GM23338 (cell line): ENCODE measurements at regions not wholly inside any gene's neighbourhood (a gene's known extent, or its start where the extent isn't known, plus 50 kb on each side); places are given as distances from the start of the nearest gene placed in this dataset.
"Not testable (repeated sequence)": the region's sequence is repeated elsewhere in the genome, so short reads cannot be mapped to it uniquely, and the experiment has no call there.

ENCODE experiments used
- ATAC-seq: fragments of 200-7000 bp; cut with Tn5 transposase; 3 replicates; pipeline ENCODE4 v1.9.1; 2020
- DNase-seq: peaks from one replicate; pipeline ENCODE4 v3.0.0-alpha.2; 2015; ENCODE audit warnings: low spot score
- H2AFZ ChIP-seq: fragments of 200-600 bp; sonication (generic); 2 replicates; pipeline ENCODE4 v1.8.0; 2016; ENCODE audit warnings: antibody characterized with exemption, mild to moderate bottlenecking, moderate library complexity
- H3F3A ChIP-seq: fragments of 200-600 bp; sonication (generic); replicated peaks from 2 replicates; pipeline ENCODE4 v1.8.0; 2017; ENCODE audit warnings: antibody characterized with exemption, mixed run types, low read depth
- H3K27ac ChIP-seq: fragments of 200-600 bp; sonication (generic); 2 replicates; pipeline ENCODE4 v1.6.1; 2016; ENCODE audit warnings: low read depth
- H3K27me3 ChIP-seq: fragments of 200-600 bp; sonication (generic); 2 replicates; pipeline ENCODE4 v1.8.0; 2016; ENCODE audit warnings: mild to moderate bottlenecking, mixed run types, moderate library complexity; ENCODE audit not compliant: insufficient read depth
- H3K36me3 ChIP-seq: fragments of 200-600 bp; sonication (generic); 2 replicates; pipeline ENCODE4 v1.8.0; 2016; ENCODE audit warnings: mild to moderate bottlenecking; ENCODE audit not compliant: insufficient read depth
- H3K4me1 ChIP-seq: fragments of 200-600 bp; sonication (generic); 2 replicates; pipeline ENCODE4 v1.8.0; 2016; ENCODE audit warnings: mild to moderate bottlenecking, moderate library complexity; ENCODE audit not compliant: insufficient read depth
- H3K4me2 ChIP-seq: fragments of 200-600 bp; sonication (generic); 2 replicates; pipeline ENCODE4 v1.7.1; 2017; ENCODE audit warnings: mixed run types
- H3K4me3 ChIP-seq: fragments of 200-600 bp; sonication (generic); 2 replicates; pipeline ENCODE4 v1.6.1; 2016; ENCODE audit warnings: mixed run types
- H3K79me2 ChIP-seq: fragments of 200-600 bp; sonication (generic); replicated peaks from 2 replicates; pipeline ENCODE4 v1.8.0; 2017; ENCODE audit warnings: mild to moderate bottlenecking; ENCODE audit not compliant: insufficient read depth
- H3K9me2 ChIP-seq: fragments of 200-600 bp; sonication (generic); 2 replicates; pipeline ENCODE4 v1.8.0; 2017; ENCODE audit not compliant: insufficient read depth
- H4K20me1 ChIP-seq: fragments of 200-600 bp; sonication (generic); replicated peaks from 2 replicates; pipeline ENCODE4 v1.8.0; 2017; ENCODE audit warnings: mild to moderate bottlenecking; ENCODE audit not compliant: insufficient read depth
- H3K27ac Mint-ChIP-seq: 2 replicates; pipeline ENCODE4 v1.8.0; 2020; ENCODE audit warnings: inconsistent platforms, mild to moderate bottlenecking, moderate library complexity, mixed read lengths
- H3K27me3 Mint-ChIP-seq: 3 replicates; pipeline ENCODE4 v1.8.0; 2022; ENCODE audit warnings: low read depth, mild to moderate bottlenecking, moderate library complexity, mixed read lengths, inconsistent platforms; ENCODE audit not compliant: insufficient read depth, poor library complexity
- H3K36me3 Mint-ChIP-seq: 3 replicates; pipeline ENCODE4 v1.8.0; 2021; ENCODE audit warnings: low read depth, mild to moderate bottlenecking, inconsistent platforms, moderate library complexity, mixed read lengths
- H3K4me1 Mint-ChIP-seq: 3 replicates; pipeline ENCODE4 v1.8.0; 2020; ENCODE audit warnings: mild to moderate bottlenecking, inconsistent platforms, mixed read lengths
- H3K4me3 Mint-ChIP-seq: 3 replicates; pipeline ENCODE4 v1.8.0; 2021; ENCODE audit warnings: moderate library complexity, mild to moderate bottlenecking, inconsistent platforms, mixed read lengths
- H3K9me3 Mint-ChIP-seq: 3 replicates; pipeline ENCODE4 v1.8.0; 2020; ENCODE audit warnings: moderate library complexity, mild to moderate bottlenecking, inconsistent platforms, mixed read lengths
- CREB1 ChIP-seq: fragments of 250-450 bp; sonication (Bioruptor Pico); IDR thresholded peaks from 2 replicates; pipeline ENCODE4 v1.5.0; 2020; ENCODE audit warnings: low read depth, mild to moderate bottlenecking, moderate library complexity
- CTCF ChIP-seq, 2 experiments: fragments of 200-600 bp in 1 of 2; sonication (generic) in 1 of 2; conservative IDR thresholded peaks; 2 replicates each; pipeline versions ENCODE4 v1.5.1 to v1.6.1; 2016 to 2017; ENCODE audit warnings: antibody characterized with exemption in 2 of 2, low read depth in 2 of 2, mild to moderate bottlenecking in 2 of 2, moderate library complexity in 1 of 2
- ETS1 ChIP-seq: IDR thresholded peaks from 2 replicates; pipeline ENCODE4 v1.6.1; 2016; ENCODE audit warnings: antibody characterized with exemption
- EZH2 ChIP-seq: fragments of 200-600 bp; sonication (generic); IDR thresholded peaks from one replicate; pipeline ENCODE4 v1.8.0; 2017; ENCODE audit warnings: antibody characterized with exemption, mild to moderate bottlenecking, low read depth; ENCODE audit not compliant: unreplicated experiment
- JUNB ChIP-seq: IDR thresholded peaks from one replicate; pipeline ENCODE4 v1.6.1; 2016; ENCODE audit warnings: antibody characterized with exemption; ENCODE audit not compliant: unreplicated experiment
- NANOG ChIP-seq: IDR thresholded peaks from 2 replicates; pipeline ENCODE4 v1.6.1; 2016; ENCODE audit warnings: antibody characterized with exemption, borderline replicate concordance
- POLR2AphosphoS5 ChIP-seq: IDR thresholded peaks from 2 replicates; pipeline ENCODE4 v1.6.1; 2016; ENCODE audit warnings: antibody characterized with exemption, low read depth
- REST ChIP-seq: IDR thresholded peaks from one replicate; pipeline ENCODE4 v1.6.1; 2018; ENCODE audit warnings: antibody characterized with exemption; ENCODE audit not compliant: unreplicated experiment
- STAT1 ChIP-seq: IDR thresholded peaks from one replicate; pipeline ENCODE4 v1.6.1; 2016; ENCODE audit warnings: antibody characterized with exemption; ENCODE audit not compliant: unreplicated experiment
- ZNF114 ChIP-seq: fragments of 250-450 bp; sonication (Bioruptor Pico); IDR thresholded peaks from 2 replicates; pipeline ENCODE4 v1.5.0; 2020; ENCODE audit warnings: mild to moderate bottlenecking, moderate library complexity

GRCh38 chr17:21814272-21814671 lies 121.9 kb downstream of the KCNJ18 start:
- H3K27me3 ChIP-seq, H4K20me1 ChIP-seq, H3F3A ChIP-seq, H2AFZ ChIP-seq, ATAC-seq, H3K9me2 ChIP-seq, H3K4me1 Mint-ChIP-seq, H3K4me2 ChIP-seq, H3K27me3 Mint-ChIP-seq, H3K79me2 ChIP-seq, H3K4me3 ChIP-seq, H3K4me1 ChIP-seq, H3K4me3 Mint-ChIP-seq, H3K27ac Mint-ChIP-seq, DNase-seq, H3K27ac ChIP-seq: not testable (repeated sequence)
- peaks cover 47% of the 10 kb centered on the region for H3K9me3 Mint-ChIP-seq
- H3K36me3 Mint-ChIP-seq, result peaks cover 31% of the 10 kb centered on the region
- peaks cover 23% of the 10 kb centered on the region for H3K36me3 ChIP-seq

GRCh38 chr17:21814776-21815175 lies 122.5 kb downstream of the KCNJ18 start:
- peaks cover 47% of the 10 kb centered on the region for H3K9me3 Mint-ChIP-seq
- Histone ChIP-seq H3K9me2 (no peaks in the 10 kb centered on the region), H3F3A (no peaks in the 10 kb centered on the region), H3K79me2 (no peaks in the 10 kb centered on the region), H3K4me2 (no peak overlapping the region), H3K36me3 (peaks cover 27% of the 10 kb centered on the region), H2AFZ (no peak overlapping the region), H4K20me1 (no peaks in the 10 kb centered on the region), H3K4me1 (no peaks in the 10 kb centered on the region), H3K27me3 (no peaks in the 10 kb centered on the region), H3K4me3 (no peak overlapping the region), H3K27ac (no peak overlapping the region)
- peaks cover 6% of the 10 kb centered on the region for H3K27me3 Mint-ChIP-seq
- ATAC-seq (no peak), DNase-seq (no peak)
- peaks cover 31% of the 10 kb centered on the region for H3K36me3 Mint-ChIP-seq
- H3K4me3 Mint-ChIP-seq, result no peak overlapping the region
- H3K4me1 Mint-ChIP-seq, result no peaks in the 10 kb centered on the region
- no peak for TF ChIP-seq EZH2
- no peak for TF ChIP-seq ETS1
- TF ChIP-seq POLR2AphosphoS5, result no peak
- no peak for TF ChIP-seq STAT1
- TF ChIP-seq JUNB, result no peak
- H3K27ac Mint-ChIP-seq, result no peak overlapping the region

- no peaks in the 10 kb centered on the region for H3K79me2 ChIP-seq
- no peak overlapping the region for H3K4me3 ChIP-seq
- peaks cover 47% of the 10 kb centered on the region for H3K9me3 Mint-ChIP-seq
- no peak overlapping the region for H3K27ac Mint-ChIP-seq
- peaks cover 32% of the 10 kb centered on the region for H3K36me3 ChIP-seq
- H3K27me3 Mint-ChIP-seq, result peaks cover 6% of the 10 kb centered on the region
- H4K20me1 ChIP-seq, result no peaks in the 10 kb centered on the region
- H3K36me3 Mint-ChIP-seq, result peaks cover 31% of the 10 kb centered on the region
- ATAC-seq, result no peak
- no peaks in the 10 kb centered on the region for H3K27me3 ChIP-seq
- no peaks in the 10 kb centered on the region for H3K4me1 Mint-ChIP-seq
- no peak overlapping the region for H2AFZ ChIP-seq
- H3K27ac ChIP-seq, result no peak overlapping the region
- no peaks in the 10 kb centered on the region for H3F3A ChIP-seq
- H3K9me2 ChIP-seq, result no peaks in the 10 kb centered on the region
- H3K4me2 ChIP-seq, result no peak overlapping the region
- DNase-seq, result no peak
- no peak overlapping the region for H3K4me3 Mint-ChIP-seq
- H3K4me1 ChIP-seq, result no peaks in the 10 kb centered on the region
- TF ChIP-seq POLR2AphosphoS5 (no peak), JUNB (no peak), CREB1 (CRISPR knock-in tag) (no peak), ZNF114 (CRISPR knock-in tag) (no peak), REST (no peak), ETS1 (no peak), STAT1 (no peak), CTCF (conservative IDR thresholded peaks at IDR 0.05; ENCODE audit: low read depth in 2 of 2) (no peak), NANOG (no peak)
Measured at GRCh38 chr17:21815352-21816063, 123.2 kb downstream of the KCNJ18 start.
